ENCODE measurements at regions not wholly inside any gene's neighbourhood (a gene's known extent, or its start where the extent isn't known, plus 50 kb on each side); places are given as distances from the start of the nearest gene placed in this dataset.

DNA sequence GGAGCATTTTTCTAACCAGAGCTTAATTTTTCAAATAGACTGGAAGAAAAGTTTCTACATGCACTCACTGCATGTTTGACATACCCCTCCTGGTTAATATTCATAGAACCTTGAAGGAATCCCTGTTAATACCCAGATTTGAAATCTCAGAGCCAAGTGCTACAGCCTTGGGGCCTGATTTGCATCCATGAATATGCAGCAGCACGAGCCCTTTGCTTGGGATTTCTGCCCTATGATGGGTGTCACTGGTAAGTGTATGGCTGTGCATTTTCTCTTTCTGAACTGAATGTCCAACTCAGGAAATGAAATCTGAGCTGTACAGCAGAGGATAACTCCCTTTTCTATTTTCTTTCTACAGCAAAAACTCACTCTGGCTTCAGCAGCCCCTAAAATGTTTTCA is 1157.5 kb downstream of the XPNPEP1 start:
- Histone ChIP-seq H3K27me3 (ENCODE audit: insufficient read depth, low read depth, low read length) (no peaks in the 10 kb centered on the region), H3K9ac (ENCODE audit: low read length) (no peak overlapping the region), H2AFZ (ENCODE audit: low read depth, low read length) (no peak overlapping the region), H3K36me3 (ENCODE audit: insufficient read depth, low read length) (no peaks in the 10 kb centered on the region), H3K9me3 (ENCODE audit: low read length) (no peaks in the 10 kb centered on the region), H3K79me2 (replicated peaks; ENCODE audit: insufficient read depth, low read length) (no peaks in the 10 kb centered on the region), H3K9me2 (ENCODE audit: insufficient read depth, low read length) (no peaks in the 10 kb centered on the region), H3K4me2 (ENCODE audit: low read length) (no peak overlapping the region), H3F3A (ENCODE audit: insufficient read depth, low read length, poor library complexity, severe bottlenecking) (no peaks in the 10 kb centered on the region), H3K27ac (ENCODE audit: low read length) (no peak overlapping the region), H4K20me1 (ENCODE audit: insufficient read depth) (no peaks in the 10 kb centered on the region), H3K4me3 (ENCODE audit: low read length) (no peak overlapping the region)
- TF ChIP-seq REST (IDR thresholded peaks at IDR 0.05; ENCODE audit: borderline replicate concordance) (no peak), TAF1 (IDR thresholded peaks at IDR 0.05; ENCODE audit: low read depth) (no peak), EP300 (conservative IDR thresholded peaks at IDR 0.05; ENCODE audit: poor library complexity, severe bottlenecking) (no peak), MXI1 (conservative IDR thresholded peaks at IDR 0.05; ENCODE audit: poor library complexity, severe bottlenecking) (no peak), POLR2AphosphoS5 (IDR thresholded peaks at IDR 0.05) (no peak), RAD21 (conservative IDR thresholded peaks at IDR 0.05) (no peak), EZH2 (IDR thresholded peaks at IDR 0.05; ENCODE audit: borderline replicate concordance, insufficient read depth, low read length, poor library complexity, severe bottlenecking) (no peak), SMC3 (conservative IDR thresholded peaks at IDR 0.05; ENCODE audit: poor library complexity) (no peak)
- TF ChIP-seq, protein P1, sequence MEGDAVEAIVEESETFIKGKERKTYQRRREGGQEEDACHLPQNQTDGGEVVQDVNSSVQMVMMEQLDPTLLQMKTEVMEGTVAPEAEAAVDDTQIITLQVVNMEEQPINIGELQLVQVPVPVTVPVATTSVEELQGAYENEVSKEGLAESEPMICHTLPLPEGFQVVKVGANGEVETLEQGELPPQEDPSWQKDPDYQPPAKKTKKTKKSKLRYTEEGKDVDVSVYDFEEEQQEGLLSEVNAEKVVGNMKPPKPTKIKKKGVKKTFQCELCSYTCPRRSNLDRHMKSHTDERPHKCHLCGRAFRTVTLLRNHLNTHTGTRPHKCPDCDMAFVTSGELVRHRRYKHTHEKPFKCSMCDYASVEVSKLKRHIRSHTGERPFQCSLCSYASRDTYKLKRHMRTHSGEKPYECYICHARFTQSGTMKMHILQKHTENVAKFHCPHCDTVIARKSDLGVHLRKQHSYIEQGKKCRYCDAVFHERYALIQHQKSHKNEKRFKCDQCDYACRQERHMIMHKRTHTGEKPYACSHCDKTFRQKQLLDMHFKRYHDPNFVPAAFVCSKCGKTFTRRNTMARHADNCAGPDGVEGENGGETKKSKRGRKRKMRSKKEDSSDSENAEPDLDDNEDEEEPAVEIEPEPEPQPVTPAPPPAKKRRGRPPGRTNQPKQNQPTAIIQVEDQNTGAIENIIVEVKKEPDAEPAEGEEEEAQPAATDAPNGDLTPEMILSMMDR (IDR thresholded peaks at IDR 0.05; ENCODE audit: poor library complexity, severe bottlenecking): no peak

DNA sequence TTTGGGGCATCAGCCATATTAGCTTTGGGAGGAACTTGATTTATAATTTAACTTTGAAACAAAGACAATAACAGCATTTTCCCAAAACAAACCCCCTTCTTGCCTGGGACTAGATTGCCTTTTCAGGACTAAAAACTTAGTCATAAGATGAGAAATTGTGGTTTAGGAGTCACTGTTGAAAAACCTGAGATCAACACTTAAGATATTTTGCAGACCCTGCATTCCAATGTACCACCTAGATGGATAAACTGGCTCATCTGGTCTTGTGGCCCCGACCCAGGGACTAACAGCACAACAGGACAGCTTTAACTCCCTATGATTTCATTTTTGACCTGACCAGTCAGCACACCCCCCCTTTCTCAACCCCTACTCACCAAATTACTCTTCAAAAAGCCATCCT is 1165.4 kb downstream of the XPNPEP1 start:
- no peak overlapping the region for H3K9ac ChIP-seq (ENCODE audit: low read length)
- no peaks in the 10 kb centered on the region for H3K9me2 ChIP-seq (ENCODE audit: insufficient read depth, low read length)

More for the DNA sequence above, 1165.4 kb downstream of the XPNPEP1 start:
- no peaks in the 10 kb centered on the region for H3K9me3 ChIP-seq (ENCODE audit: low read length)
- no peak overlapping the region for H3K4me2 ChIP-seq (ENCODE audit: low read length)
- no peak overlapping the region for H3K4me3 ChIP-seq (ENCODE audit: low read length)
- TF ChIP-seq, protein P1 (IDR thresholded peaks at IDR 0.05; ENCODE audit: poor library complexity, severe bottlenecking): no peak
- TF ChIP-seq REST (IDR thresholded peaks at IDR 0.05; ENCODE audit: borderline replicate concordance) (no peak), EP300 (conservative IDR thresholded peaks at IDR 0.05; ENCODE audit: poor library complexity, severe bottlenecking) (no peak), EZH2 (IDR thresholded peaks at IDR 0.05; ENCODE audit: borderline replicate concordance, insufficient read depth, low read length, poor library complexity, severe bottlenecking) (no peak), RAD21 (conservative IDR thresholded peaks at IDR 0.05) (no peak)
- H3K79me2 ChIP-seq (replicated peaks; ENCODE audit: insufficient read depth, low read length): no peaks in the 10 kb centered on the region
- no peaks in the 10 kb centered on the region for H3F3A ChIP-seq (ENCODE audit: insufficient read depth, low read length, poor library complexity, severe bottlenecking)
- H2AFZ ChIP-seq (ENCODE audit: low read depth, low read length): no peak overlapping the region
- no peaks in the 10 kb centered on the region for H3K36me3 ChIP-seq (ENCODE audit: insufficient read depth, low read length)
- no peaks in the 10 kb centered on the region for H3K27me3 ChIP-seq (ENCODE audit: insufficient read depth, low read depth, low read length)
- no peak overlapping the region for H3K27ac ChIP-seq (ENCODE audit: low read length)
- H4K20me1 ChIP-seq (ENCODE audit: insufficient read depth): no peaks in the 10 kb centered on the region
